Osteoblast (primary cell): ENCODE measurements at regions not wholly inside any gene's neighbourhood (a gene's known extent, or its start where the extent isn't known, plus 50 kb on each side); places are given as distances from the start of the nearest gene placed in this dataset.
"Not testable (repeated sequence)": the region's sequence is repeated elsewhere in the genome, so short reads cannot be mapped to it uniquely, and the experiment has no call there.

Source experiments
- DNase-seq: peaks from one replicate; pipeline ENCODE4 v3.0.0; 2011; ENCODE audit warnings: low spot score, mixed read lengths; ENCODE audit not compliant: insufficient read length; ENCODE audit errors: missing footprints
- H2AFZ ChIP-seq: 2 replicates; pipeline ENCODE4 v1.6.0; 2011; ENCODE audit warnings: mild to moderate bottlenecking, low read length
- H3K27ac ChIP-seq: 2 replicates; pipeline ENCODE4 v1.5.1; 2011; ENCODE audit warnings: mild to moderate bottlenecking, low read depth, low read length, moderate library complexity
- H3K27me3 ChIP-seq: 2 replicates; pipeline ENCODE4 v1.6.0; 2012; ENCODE audit warnings: mild to moderate bottlenecking, control low read depth, inconsistent platforms, low read length, moderate library complexity; ENCODE audit not compliant: insufficient read depth
- H3K36me3 ChIP-seq: 2 replicates; pipeline ENCODE4 v1.5.1; 2011; ENCODE audit warnings: mild to moderate bottlenecking, low read length, control low read depth, moderate library complexity; ENCODE audit not compliant: insufficient read depth
- H3K4me1 ChIP-seq: 2 replicates; pipeline ENCODE4 v1.5.1; 2011; ENCODE audit warnings: mild to moderate bottlenecking, low read length, control low read depth, moderate library complexity; ENCODE audit not compliant: insufficient read depth
- H3K4me2 ChIP-seq: 2 replicates; pipeline ENCODE4 v1.6.0; 2011; ENCODE audit warnings: mild to moderate bottlenecking, low read length; ENCODE audit not compliant: insufficient read depth
- H3K4me3 ChIP-seq: fragments of 200-600 bp; sonication (generic); 3 replicates; pipeline ENCODE4 v1.5.1; 2012; ENCODE audit warnings: mild to moderate bottlenecking, low read length, inconsistent platforms; ENCODE audit not compliant: insufficient read depth
- H3K79me2 ChIP-seq: 2 replicates; pipeline ENCODE4 v1.6.0; 2012; ENCODE audit warnings: mild to moderate bottlenecking, low read length, control low read depth, inconsistent platforms; ENCODE audit not compliant: insufficient read depth
- H3K9me3 ChIP-seq: 2 replicates; pipeline ENCODE4 v1.5.1; 2011; ENCODE audit warnings: low read depth, low read length, control low read depth
- H4K20me1 ChIP-seq: 2 replicates; pipeline ENCODE4 v1.6.0; 2012; ENCODE audit warnings: mild to moderate bottlenecking, low read length, control low read depth; ENCODE audit not compliant: insufficient read depth
- CTCF ChIP-seq: IDR thresholded peaks from 2 replicates; pipeline ENCODE4 v1.5.1; 2011; ENCODE audit warnings: mild to moderate bottlenecking, low read depth, low read length, moderate library complexity; ENCODE audit errors: extremely low read depth

- Histone ChIP-seq H3K79me2 (no peaks in the 10 kb centered on the region), H3K4me2 (no peak overlapping the region), H2AFZ (no peak overlapping the region), H3K4me3 (no peak overlapping the region), H3K27ac (no peak overlapping the region), H3K9me3 (no peaks in the 10 kb centered on the region), H4K20me1 (no peaks in the 10 kb centered on the region), H3K4me1 (no peaks in the 10 kb centered on the region), H3K36me3 (no peaks in the 10 kb centered on the region), H3K27me3 (no peaks in the 10 kb centered on the region)
- no peak for DNase-seq
- no peak for TF ChIP-seq CTCF
These were observed 186.2 kb upstream of the FRMD6 start for GRCh38 chr14:51465486-51465885.

DNA sequence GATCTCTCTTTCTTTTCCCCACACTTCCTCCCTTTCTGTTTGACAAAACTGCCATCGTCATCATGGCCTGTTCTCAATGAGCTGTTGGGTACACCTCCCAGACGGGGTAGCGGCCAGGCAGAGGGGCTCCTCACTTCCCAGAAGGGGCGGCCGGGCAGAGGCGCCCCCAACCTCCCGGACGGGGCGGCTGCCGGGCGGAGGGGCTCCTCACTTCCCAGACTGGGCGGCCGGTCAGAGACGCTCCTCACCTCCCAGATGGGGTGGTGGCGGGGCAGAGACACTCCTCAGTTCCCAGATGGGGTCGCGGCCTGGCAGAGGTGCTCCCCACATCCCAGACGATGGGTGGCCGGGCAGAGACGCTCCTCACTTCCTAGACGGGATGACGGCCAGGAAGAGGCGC, 184.3 kb upstream of the FRMD6 start:
- H3K4me2 ChIP-seq, H2AFZ ChIP-seq, H3K27me3 ChIP-seq, H3K9me3 ChIP-seq, H3K4me3 ChIP-seq, H3K27ac ChIP-seq, H4K20me1 ChIP-seq, H3K4me1 ChIP-seq, DNase-seq, H3K79me2 ChIP-seq, H3K36me3 ChIP-seq: not testable (repeated sequence)

DNA sequence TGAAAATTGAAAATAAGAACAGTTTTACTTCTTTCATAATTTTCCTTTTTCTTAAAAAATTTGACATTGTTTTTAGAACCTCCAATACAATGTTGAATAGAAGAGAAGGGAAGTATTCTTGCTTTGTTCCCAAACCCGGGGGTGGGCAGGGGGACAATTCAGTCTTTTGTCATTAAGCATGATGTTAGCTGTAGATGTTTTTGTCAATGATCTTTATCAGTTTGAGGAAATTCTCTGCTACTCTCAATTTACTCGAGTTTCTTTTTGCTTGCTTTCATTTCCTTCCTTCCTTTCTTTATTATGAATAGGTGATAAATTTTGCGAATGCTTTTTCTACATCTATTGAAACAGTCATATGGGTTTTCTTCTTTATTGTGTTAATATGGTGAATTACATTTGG, 183.2 kb upstream of the FRMD6 start:
- Histone ChIP-seq H2AFZ (no peak overlapping the region), H3K79me2 (no peaks in the 10 kb centered on the region), H3K9me3 (no peaks in the 10 kb centered on the region), H3K4me3 (no peak overlapping the region), H3K27me3 (no peaks in the 10 kb centered on the region), H4K20me1 (no peaks in the 10 kb centered on the region), H3K4me2 (no peak overlapping the region), H3K4me1 (peaks cover 3% of the 10 kb centered on the region), H3K36me3 (no peaks in the 10 kb centered on the region), H3K27ac (no peak overlapping the region)
- no peak for DNase-seq
- no peak for TF ChIP-seq CTCF

- no peaks in the 10 kb centered on the region for H4K20me1 ChIP-seq
- no peak for TF ChIP-seq CTCF
These were observed 178.8 kb upstream of the FRMD6 start for GRCh38 chr14:51472881-51473280.

DNA sequence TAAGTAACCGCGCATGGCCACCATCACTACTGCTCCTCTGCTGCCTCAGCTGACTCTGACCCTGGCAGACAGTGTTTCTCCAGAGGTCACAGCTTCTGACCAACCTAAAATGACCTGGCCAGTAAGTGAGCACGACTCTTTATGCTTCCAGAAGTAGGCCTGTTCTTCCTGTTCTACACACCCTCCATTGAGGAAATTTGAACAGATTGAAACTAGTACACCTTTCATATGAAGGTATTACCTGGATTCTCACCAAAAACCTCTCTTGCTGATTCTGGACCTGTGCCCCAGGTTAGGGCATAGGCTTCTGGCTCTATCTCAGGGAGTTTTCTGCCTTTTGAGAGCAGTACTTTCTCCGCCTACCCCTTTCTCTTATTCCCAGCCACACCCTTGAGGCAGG, 178.4 kb upstream of the FRMD6 start:
- Histone ChIP-seq H3K79me2 (no peaks in the 10 kb centered on the region), H4K20me1 (no peaks in the 10 kb centered on the region), H3K4me1 (peaks cover 7% of the 10 kb centered on the region), H3K9me3 (no peaks in the 10 kb centered on the region), H3K27me3 (no peaks in the 10 kb centered on the region), H3K4me2 (no peak overlapping the region), H2AFZ (no peak overlapping the region), H3K36me3 (no peaks in the 10 kb centered on the region), H3K4me3 (no peak overlapping the region), H3K27ac (no peak overlapping the region)
- no peak for TF ChIP-seq CTCF
- no peak for DNase-seq

More at GRCh38 chr14:51472881-51473280, 178.8 kb upstream of the FRMD6 start:
- Histone ChIP-seq H3K4me3 (no peak overlapping the region), H3K4me1 (peaks cover 5% of the 10 kb centered on the region), H3K4me2 (no peak overlapping the region), H3K79me2 (no peaks in the 10 kb centered on the region), H2AFZ (no peak overlapping the region), H3K36me3 (no peaks in the 10 kb centered on the region), H3K27ac (no peak overlapping the region), H3K27me3 (no peaks in the 10 kb centered on the region), H3K9me3 (no peaks in the 10 kb centered on the region)
- no peak for DNase-seq
